Mammary epithelial cell (primary cell): ENCODE measurements at regions not wholly inside any gene's neighbourhood (a gene's known extent, or its start where the extent isn't known, plus 50 kb on each side); places are given as distances from the start of the nearest gene placed in this dataset.

Experiments used
- CTCF ChIP-seq, 2 donors: IDR thresholded peaks in 1 of 2; conservative IDR thresholded peaks in 1 of 2; 2 replicates each; pipeline ENCODE4 v1.5.1; 2011 to 2012; ENCODE audit warnings: inconsistent platforms in 2 of 2, low read length in 2 of 2, mild to moderate bottlenecking in 2 of 2, control low read depth in 1 of 2, low read depth in 1 of 2; ENCODE audit not compliant: insufficient read depth in 1 of 2; ENCODE audit errors: extremely low read depth in 1 of 2
- EZH2 ChIP-seq: IDR thresholded peaks from 2 replicates; pipeline ENCODE4 v1.6.1; 2012; ENCODE audit warnings: low read length, inconsistent platforms, borderline replicate concordance

- TF ChIP-seq CTCF (conservative IDR thresholded peaks at IDR 0.05 in 1 of 2, IDR thresholded peaks at IDR 0.05 in 1 of 2; ENCODE audit: extremely low read depth in 1 of 2, insufficient read depth in 1 of 2, low read depth in 1 of 2, low read length in 2 of 2) (no peak), EZH2 (no peak)
These were observed 92.8 kb upstream of the SEPTIN5 start for GRCh38 chr22:19621373-19622060.
